ENCODE measurements at regions not wholly inside any gene's neighbourhood (a gene's known extent, or its start where the extent isn't known, plus 50 kb on each side); places are given as distances from the start of the nearest gene placed in this dataset.

DNA sequence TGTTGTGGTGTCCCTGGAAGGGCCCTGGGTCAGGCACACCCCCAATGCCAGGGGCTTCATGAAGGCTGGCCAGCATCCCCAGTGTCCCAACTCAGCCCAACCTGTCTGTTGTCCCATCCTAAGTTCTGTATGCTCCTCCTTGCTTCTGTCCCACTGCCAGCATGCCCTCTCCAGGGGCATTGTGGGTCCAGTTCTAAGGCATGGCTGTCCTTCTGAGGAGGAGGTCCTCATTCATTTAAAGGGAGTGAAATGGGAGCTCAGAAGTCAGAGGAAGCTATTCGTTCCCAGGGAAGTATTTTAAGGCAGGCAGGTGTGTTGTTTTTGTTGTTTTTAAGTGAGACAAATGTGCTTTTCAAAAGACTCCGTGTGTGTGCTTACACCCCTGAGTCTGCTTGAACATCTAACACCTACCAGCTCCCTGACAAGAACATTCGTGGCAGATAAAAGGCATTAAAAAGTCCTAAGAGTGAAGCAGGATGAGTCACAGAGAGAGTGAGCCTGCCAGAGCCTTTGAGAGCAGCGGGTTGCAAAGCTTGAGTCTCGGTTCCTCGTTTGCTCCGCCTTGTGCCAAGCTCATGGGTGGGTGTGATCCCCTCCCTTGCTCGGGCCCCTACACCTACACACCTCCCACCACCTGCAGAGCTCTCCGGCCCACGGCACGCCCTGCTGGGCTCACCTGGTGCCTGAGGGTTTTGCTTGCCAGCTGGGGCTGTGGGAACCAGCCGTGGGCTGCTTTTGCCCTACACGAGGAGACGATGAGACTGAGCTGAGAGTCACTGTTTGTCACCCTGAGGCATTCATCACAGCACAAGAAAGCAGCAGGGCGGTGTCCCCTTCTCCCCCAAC lies 183.4 kb upstream of the TOPAZ1 start:
- DNase-seq = no peak

DNA sequence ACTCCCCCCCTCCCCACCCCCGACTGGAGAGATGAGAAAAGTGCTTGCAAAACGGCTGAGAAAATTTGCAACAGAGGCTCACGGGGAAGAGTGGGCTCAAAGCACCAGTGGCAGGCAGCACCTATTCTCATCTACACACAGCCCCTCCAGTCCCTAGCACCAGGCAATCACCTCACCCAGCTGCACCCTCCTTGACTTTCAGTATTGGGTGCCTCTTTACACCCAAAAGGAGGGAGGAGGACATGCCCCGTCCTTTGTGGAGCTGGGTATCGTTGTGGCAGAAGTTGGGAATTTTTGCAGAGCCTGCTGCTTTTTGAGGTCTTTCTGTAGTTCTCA lies 182.8 kb upstream of the TOPAZ1 start:
- DNase-seq = no peak

DNA sequence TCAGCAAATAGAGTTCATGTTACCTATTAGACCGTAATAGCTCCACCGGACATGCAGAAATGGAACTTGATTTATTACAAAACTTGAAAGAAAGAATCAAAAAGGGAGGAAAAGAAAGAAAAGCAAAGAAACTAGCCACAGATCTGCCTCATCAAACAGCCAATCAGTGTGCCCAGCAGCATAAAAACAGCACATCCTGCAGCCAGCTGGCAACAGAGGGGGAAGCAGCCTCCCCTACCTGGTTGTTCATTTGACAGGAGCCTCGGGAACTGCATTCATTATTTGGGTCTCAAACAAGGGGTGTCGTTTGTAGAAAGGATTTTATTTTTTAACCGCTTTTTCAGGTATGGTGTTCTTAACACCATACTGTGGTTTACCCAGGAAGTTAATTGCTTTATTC lies 181.5 kb upstream of the TOPAZ1 start:
- DNase-seq = no peak

DNA sequence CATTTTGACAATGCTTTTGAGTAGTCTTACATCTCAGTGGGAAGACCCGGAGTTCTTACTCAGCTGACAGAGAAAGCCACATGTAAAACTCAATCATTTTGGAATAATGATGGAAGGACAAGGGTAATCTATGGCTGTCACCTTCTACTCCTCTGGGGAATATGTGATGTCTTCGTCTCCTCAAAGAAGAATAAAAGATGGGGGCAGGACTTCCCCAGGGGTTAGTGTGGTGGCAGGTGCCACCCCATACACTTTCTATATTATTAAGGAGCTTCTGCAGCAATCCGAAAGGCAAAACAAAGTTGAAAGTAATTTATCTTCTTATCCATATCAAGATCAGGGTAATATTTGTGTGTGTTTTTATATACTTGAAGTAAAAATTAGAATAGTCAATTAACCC lies 180.4 kb upstream of the TOPAZ1 start:
- DNase-seq = no peak

DNA sequence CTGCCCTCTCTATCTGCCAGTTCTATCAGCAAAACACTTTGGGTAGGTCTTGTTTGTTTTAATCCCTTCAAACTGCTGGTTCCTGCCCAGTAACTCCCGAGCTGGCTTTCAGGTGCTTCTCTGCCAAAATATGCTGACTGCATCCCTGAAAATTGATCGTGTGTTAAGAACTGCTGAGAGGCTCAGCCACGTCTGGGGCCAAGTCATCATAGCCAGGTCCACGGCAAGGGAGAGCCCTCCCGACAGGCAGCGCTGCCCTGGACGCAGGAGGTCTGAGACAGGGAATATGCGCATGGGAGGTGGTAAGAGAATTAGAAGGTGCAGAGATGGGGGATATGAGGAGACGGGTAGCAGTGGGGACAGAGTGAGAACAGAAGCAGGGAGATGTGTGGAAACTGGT lies 179.7 kb upstream of the TOPAZ1 start:
- no peak for DNase-seq

DNA sequence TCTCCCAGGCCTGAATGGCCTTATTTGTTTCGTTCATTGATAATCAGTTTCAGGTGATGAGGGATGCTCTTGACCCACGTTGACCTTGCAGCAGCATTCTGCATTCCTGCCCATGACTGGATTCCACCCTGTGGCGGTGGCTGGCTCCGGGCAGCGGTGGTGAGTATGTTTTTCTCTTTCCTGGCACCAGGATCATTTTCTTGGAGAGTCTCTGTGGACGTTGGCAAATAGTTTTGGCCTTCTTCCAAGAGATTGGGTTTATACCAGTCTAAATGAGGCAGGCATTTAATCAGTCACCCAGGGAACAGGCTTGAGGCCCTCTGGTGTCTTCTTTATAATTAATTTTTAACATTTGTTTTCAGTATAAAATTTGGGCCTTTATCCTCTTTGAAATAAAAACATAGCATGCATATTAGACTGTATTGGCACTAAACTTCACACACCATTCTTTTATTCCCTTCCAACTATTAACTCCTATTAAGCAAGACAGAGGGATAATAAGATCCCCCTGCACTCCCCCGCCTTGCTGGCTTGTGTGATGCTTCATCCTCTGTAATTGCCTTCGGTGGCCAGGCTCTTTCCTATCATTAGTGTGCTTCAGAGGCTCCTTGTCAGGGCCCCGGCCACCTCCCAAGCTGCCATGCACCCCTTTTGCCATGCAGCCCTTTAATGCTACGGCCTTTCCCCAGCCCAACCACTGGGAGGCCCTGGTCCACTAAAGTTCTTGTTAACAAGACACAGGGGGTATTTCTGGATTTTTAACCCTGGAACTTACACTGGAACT lies 176.2 kb upstream of the TOPAZ1 start:
- no peak for DNase-seq

DNA sequence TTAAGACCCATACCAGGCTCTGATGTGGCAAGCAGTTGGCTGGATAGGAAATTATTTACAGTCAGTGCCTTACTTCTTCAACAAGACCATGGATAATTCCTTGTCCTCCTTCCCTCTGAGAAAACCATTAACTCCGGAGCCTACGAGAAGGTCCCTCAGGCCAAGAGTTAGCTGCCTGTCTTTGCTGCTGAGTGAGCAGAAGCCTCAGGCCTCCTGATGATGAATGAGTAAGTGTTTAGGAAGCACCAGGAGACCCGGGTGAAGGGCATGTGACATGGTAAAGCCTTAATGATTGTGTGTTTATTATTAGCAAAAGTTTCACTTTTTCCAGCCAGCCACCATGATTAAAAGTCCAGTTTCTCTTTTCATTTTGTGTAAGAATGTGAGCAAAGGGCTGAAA lies 174.9 kb upstream of the TOPAZ1 start:
- DNase-seq = no peak

DNA sequence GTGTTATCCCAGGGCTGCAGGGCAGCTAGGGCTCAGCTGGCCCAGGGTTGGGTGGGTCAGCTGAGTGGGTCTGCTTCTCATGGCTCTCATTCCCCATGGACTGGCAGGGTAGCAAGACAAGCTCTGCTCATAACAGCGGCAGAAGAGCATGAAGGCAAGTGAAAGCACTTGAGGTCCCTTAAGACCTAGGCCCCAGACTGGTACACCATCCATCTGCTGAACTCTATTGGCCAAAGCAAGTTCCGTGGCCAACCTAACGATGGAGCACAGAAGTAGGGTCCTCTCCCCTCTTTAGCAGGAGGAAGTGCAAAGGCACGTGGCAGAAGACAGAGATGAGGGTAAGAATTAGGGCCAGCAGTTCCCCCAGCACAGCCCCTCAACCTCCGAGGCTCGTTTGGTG lies 174.3 kb upstream of the TOPAZ1 start:
- DNase-seq = no peak

DNA sequence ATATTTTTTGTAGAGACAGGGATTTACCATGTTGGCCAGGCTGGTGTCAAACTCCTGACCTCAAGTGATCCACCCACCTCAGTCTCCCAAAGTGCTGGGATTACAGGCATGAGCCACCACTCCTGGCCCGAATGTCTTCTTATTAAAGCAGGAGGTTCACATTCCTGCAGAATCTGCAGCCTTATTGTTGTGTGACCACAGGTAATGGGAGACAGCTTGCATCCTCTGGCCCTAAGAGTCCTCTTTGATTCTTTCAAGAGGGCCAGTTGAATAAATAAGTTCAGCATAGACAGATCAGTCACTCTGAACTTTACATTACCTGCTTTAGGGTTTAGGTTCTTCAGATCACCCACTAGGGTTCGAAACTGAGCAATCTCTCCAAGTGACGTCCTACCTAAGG lies 172.9 kb upstream of the TOPAZ1 start:
- DNase-seq = no peak

DNA sequence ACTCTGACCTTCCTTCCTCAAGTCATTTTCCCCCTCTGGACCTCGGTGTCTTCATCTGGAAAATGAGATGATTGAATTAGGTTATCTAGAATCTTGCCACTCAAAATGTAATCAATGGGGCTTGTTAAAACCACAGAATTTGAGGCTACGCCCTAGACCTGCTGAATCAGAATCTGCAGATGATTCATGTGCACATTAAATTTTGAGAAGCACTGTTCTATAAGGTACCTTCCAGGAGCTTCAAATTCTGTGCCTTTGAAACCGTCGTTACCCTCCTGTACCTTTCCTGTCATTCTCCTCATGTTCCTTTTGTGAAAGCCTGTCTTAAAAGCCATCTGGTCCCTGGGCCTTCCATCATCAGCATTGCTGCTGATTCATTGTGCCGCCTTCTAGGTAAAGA lies 172.4 kb upstream of the TOPAZ1 start:
- DNase-seq = no peak

DNA sequence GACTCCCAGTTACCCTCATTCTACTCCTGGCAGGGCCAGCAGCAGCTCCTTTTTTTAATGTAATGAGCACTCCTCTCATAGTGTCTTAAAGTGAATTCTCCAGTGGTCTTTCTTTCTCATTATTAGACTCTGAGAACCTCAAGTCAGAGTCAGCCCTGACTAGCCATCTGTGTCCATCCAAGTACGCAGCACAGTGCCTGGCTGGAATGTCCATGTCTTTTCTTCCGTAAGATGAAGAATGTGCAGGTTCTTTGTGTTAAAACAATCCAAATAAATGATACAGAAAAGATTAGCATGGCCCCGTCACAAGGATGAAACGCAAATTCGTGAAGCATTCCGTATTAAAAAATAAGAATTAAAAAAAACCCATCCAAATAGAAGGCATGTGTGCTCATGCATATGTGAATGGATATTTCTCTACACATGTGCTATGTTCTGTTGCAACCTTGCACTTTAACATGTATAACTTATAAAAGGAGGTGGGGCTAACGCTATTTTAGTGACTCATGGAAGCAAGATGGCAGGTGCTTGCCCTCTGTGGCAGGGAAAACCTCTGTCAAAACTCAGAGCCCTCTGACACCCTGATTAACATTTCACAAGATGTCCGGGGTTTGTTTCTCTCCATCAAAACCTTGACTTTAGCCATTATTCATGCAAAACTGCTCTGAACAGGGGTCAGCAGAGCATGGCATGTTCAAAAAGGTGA lies 170.7 kb upstream of the TOPAZ1 start:
- DNase-seq = no peak

DNA sequence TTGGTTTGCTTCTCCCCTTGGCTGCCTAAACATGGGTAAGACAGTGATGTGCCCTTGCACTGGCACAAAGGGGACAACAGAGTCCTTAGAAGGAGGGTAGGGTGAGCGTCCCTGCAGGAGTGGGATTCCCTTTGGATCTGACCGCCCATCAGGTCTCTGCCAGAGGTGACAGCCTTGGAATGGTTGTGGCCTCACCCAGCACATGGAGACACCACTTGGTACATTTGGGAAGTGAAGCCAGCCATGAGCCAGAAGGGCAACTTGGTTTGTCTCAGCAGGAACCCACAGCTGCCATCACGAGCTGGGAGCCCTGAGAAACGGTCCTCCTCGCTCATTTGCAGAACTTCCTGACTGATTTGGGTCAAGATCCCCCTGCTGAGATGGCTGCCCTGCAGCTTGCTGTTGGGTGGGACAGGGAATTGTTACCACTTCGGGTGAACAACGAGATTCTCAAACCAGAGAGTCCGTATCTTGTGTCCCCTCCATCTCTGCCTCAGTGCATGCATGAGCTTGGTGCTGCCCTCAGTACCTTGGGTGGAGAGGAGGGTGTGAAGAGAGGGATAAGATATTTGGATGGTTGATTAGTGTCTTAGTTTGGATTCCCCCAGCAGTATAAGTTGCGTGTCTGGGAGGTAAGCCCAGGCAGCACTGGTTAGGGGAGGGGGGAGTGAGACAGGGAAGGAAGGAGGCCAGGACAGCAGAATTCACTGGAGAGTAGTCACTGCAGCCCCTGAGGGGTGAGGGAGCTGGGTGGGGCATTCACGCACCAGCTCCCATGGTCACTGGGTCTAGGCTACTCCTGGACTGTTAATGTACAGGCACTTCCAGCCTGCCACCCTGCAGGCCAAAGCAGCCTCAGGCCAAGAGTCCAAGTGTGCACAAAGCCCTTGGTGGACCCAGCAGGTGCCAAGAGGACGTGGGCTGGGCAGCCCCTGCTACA lies 168.8 kb upstream of the TOPAZ1 start:
- DNase-seq = no peak

DNA sequence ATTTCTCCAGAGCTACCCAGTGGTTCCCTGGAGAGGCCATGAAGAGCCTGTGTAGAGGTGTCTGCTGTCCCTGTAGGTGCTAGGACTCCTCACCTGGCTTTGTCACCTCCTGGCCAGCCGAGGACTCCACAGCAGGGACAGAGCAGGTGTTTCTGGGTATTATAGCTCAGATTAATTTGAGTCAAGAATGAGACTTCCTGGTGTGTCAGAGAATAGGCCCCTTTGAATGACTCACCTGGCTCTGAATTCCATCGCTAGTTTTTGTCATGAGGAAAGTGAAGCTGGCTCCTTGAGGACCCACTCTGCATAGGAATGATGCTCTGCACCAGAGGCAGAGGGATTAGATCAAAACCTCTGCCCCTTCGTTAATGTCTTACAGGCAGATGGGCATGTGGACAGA lies 167.5 kb upstream of the TOPAZ1 start:
- DNase-seq = no peak

DNA sequence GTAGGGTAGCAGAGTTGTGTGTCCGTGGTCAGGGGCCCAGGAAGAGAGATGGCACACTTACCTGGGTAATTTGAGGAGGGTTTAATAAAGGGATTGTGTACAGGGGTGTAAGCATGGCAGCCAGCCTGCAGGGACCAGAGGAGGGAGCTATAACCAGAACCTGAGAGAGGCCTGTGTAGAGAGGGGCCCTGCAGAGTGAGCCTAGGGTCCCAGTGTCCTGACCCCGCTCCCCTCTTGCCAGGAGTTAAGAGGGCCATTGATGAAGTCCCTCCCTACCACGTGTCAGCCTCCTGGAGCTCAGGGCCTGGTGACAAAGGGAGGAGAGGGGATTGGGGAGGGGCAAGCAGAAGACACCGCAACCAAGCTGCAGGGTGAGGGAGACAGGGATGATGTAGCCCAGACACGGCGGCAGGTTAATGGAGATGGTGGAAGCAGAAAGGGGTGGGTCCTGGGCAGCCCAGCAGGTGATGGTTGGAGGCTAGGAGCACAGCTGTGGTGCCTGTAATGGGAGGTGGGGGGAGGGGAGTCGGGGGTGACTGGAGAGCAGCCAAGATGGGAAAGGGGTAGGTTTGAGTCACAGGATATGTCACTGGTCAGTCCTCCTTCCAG lies 165.4 kb upstream of the TOPAZ1 start:
- DNase-seq = no peak

DNA sequence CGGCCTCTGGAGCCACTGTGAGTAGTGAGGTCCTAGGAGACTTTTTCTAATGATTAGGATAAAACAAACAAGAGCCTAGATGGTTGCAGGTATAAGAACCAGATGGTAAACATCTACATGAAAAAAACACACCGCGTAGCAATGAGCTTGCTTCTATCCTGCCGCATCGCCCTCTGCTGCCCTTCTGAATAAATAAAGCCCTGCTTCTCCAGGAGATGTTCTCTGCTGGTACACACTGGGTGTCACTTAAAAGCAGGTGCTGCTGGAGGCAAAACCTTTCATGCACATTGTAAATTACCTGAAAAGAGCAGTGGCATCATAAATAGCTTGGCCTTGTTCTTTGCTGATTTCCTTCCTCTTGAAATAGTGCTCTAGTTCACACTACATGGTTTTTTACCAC lies 164.4 kb upstream of the TOPAZ1 start:
- no peak for DNase-seq

DNA sequence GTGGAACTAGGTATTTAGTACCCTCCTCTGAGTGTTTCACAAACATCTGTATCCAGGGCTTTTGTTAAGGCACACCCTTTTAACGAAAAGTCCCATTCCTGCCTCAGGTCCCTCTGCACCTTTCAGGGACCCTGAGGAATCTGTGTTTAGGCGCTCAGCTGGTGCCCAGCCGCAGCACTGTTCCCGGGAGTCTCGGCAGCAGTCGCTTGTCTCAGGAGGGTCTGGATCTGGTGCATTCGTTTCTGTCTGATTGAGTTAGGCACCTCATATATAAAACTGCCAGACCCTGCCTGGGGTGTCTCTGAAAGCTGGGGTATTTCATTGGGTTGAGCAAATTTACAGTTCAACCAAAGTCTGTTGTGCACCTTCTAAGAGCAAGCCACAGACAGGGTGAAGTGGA lies 162.8 kb upstream of the TOPAZ1 start:
- no peak for DNase-seq

DNA sequence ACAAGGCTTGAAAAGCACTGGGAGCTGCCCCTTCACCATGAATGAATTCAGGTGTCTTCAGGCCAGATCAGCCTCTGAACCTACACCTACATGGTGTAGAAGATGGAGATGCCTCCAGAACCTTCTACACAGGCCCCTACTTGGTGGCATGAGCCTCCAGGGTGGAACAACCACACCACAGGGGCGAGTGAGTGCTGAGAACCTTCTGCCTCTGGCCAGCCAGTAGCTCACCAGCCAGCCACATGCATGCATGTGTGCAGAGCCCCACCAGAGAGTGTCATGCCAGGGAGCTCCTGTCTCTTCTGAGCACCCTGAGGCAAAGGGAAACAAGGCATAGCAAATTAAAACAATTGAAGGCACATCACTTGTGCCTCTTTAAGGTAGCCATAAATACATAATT lies 161.8 kb upstream of the TOPAZ1 start:
- DNase-seq = no peak

DNA sequence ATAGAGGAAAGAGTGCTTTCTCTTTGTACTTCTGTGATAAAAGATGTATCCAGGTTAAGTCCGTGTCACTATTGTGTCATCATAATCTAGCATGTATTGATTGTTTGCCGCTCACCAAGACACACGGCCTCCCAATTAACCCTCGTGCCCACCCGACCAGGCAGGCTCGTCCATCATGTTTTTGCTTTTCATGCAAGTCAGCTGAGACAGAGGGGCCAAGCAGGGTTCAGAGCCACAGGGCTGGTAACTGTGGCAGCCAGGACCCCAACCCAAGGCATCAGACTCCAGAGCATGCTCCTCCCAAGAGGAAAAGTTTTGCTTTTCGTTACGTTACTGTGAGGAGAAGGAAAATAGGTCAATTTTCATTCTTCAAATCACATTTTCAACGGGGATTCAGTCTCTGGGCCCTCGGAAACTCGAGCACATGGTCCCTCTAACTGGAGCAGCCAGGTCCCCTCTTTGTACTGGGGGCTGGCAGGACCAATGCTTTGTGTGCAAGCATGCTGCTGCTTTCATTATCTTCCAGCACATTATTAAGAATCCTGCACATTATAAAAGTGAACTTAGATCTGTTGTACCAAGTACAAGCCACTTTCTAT lies 161.1 kb upstream of the TOPAZ1 start:
- DNase-seq = no peak

DNA sequence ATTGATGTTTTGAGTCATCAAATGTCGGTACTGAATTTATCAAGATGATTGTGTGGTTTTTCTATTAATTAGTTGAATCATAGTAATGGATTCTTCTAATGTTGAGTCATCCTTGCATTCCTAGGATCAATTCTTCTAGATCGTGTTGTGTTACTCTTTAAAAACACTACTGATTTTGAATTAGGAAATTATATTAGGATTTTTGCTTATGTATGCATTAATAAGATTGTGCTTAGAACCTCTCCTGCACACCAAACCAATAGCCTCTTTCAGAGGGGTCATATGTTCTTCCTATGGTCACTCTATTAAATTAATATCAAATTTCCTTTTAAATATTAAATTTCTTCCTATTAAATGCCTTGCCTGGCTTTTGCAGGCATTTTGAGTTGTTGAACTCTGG lies 151.7 kb upstream of the TOPAZ1 start:
- DNase-seq = no peak

DNA sequence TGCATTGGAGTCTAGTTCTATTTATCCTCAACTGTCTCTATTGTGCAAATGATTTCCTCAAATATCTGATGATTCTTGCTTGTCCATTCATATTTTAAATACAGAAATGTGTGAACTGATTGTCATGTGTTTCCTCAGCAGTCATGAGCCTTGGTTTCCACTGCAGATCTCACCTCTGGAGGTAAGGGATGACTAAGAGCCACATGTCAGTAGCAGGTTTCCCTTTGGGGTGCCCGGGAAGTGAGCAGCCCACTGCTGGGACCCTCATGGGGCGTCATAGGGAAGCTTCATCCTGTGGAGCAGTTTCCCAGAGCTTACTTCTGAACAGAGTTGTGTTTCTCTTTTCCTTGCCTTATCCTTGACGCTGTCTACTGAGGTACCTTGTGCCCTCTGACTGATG lies 149.2 kb upstream of the TOPAZ1 start:
- DNase-seq = no peak

DNA sequence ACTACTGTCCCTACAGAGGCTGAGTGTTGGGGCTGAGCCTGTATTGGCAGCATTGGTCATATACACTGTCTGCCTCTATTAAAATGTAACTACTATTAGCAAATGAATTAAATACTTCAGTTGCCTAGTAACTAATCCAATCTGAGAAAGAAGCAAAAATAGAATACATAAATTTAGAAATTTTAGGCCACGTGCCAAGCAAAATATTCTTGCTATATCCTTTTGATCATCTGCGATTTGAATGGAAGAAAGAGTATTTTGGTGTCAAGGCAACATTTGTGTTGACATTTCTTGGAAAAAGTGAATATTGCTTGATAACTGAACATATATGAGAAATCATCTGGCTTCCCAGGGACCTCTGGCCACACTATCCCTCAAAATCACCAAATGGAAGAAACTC lies 148.2 kb upstream of the TOPAZ1 start:
- DNase-seq = no peak
